ENCODE measurements at regions not wholly inside any gene's neighbourhood (a gene's known extent, or its start where the extent isn't known, plus 50 kb on each side); places are given as distances from the start of the nearest gene placed in this dataset.
"Not testable (repeated sequence)": the region's sequence is repeated elsewhere in the genome, so short reads cannot be mapped to it uniquely, and the experiment has no call there.

- TF ChIP-seq SRSF4 (IDR thresholded peaks at IDR 0.05; ENCODE audit: low read depth, low read length, poor library complexity, severe bottlenecking) = no peak
- no peak for TF ChIP-seq GATAD1 (CRISPR knock-in tag; IDR thresholded peaks at IDR 0.05)
These were observed 236.8 kb upstream of the CNR1 start (continued) for GRCh38 chr6:88402909-88403308.

- BruUV-seq (replicated peaks); H3K36me3 ChIP-seq (replicated peaks in 1 of 2; ENCODE audit: control insufficient read depth in 1 of 2, insufficient read depth in 2 of 2, low read length in 2 of 2); DNase-seq (ENCODE audit: low spot score); intact Hi-C loops (cut with micrococcal nuclease; ENCODE audit: unreplicated experiment); H3K27me3 ChIP-seq (ENCODE audit: control insufficient read depth in 1 of 2, insufficient read depth in 2 of 2, low read length in 2 of 2); H3K79me2 ChIP-seq (ENCODE audit: insufficient read depth, low read length); FAIRE-seq; H2AFZ ChIP-seq (ENCODE audit: low read length); H3K9me3 ChIP-seq (ENCODE audit: low read length); in situ Hi-C loops (cut with HindIII; ENCODE audit: extremely low pct_ligation_motif_present, low pct_unique_long_range_greater_than_20kb); H4K20me1 ChIP-seq (ENCODE audit: insufficient read depth, low read length); CTCF ChIA-PET (ENCODE audit: low intra/inter-chr PET ratio, low total read pairs); H3K9ac ChIP-seq (ENCODE audit: insufficient read depth, low read depth, low read length); POLR2A ChIA-PET; H3K4me3 ChIP-seq (replicated peaks in 1 of 3; ENCODE audit: insufficient read depth in 1 of 3, low read depth in 2 of 3, low read length in 3 of 3); H3K27ac ChIP-seq (ENCODE audit: extremely low read length, insufficient read depth, low read length); TF ChIP-seq NONO (IDR thresholded peaks at IDR 0.05): not testable (repeated sequence)
- no CpG with 5 or more reads among the region's 7 CpGs for WGBS (ENCODE audit: low lambda C conversion rate)
- peak overlapping the region; percentile 51; the same call in 1 of the 2 replicates for H3K4me2 ChIP-seq (ENCODE audit: low read depth, low read length)
- peaks cover 14% of the 10 kb centered on the region for H3K4me1 ChIP-seq (ENCODE audit: insufficient read depth, low read length)
- ATAC-seq = peak; percentile 44; the same call in 2 of the 3 replicates
- 0 out of 2 replicates have a peak, but pooled peaks have one; percentile 44 for TF ChIP-seq ZNF605 (CRISPR knock-in tag; IDR thresholded peaks at IDR 0.05)
- TF ChIP-seq WIZ (CRISPR knock-in tag; IDR thresholded peaks at IDR 0.05) = 0 out of 2 replicates have a peak, but pooled peaks have one; percentile 45
- peak; percentile 44; the same call in 1 of the 2 replicates for TF ChIP-seq ZNF644 (CRISPR knock-in tag; IDR thresholded peaks at IDR 0.05; ENCODE audit: low read depth)
- TF ChIP-seq NONO (CRISPR knock-in tag; conservative IDR thresholded peaks at IDR 0.05) = 0 out of 2 replicates have a peak, but pooled peaks have one; percentile 13
- TF ChIP-seq ZMYM2 (CRISPR knock-in tag; IDR thresholded peaks at IDR 0.05) = 0 out of 2 replicates have a peak, but pooled peaks have one; percentile 49
- TF ChIP-seq ZNF687 (CRISPR knock-in tag; IDR thresholded peaks at IDR 0.05) = peak; percentile 33; the same call in 1 of the 2 replicates
These were observed 224.9 kb upstream of the CNR1 start for GRCh38 chr6:88390998-88391397.
